ENCODE measurements at regions not wholly inside any gene's neighbourhood (a gene's known extent, or its start where the extent isn't known, plus 50 kb on each side); places are given as distances from the start of the nearest gene placed in this dataset.

DNA sequence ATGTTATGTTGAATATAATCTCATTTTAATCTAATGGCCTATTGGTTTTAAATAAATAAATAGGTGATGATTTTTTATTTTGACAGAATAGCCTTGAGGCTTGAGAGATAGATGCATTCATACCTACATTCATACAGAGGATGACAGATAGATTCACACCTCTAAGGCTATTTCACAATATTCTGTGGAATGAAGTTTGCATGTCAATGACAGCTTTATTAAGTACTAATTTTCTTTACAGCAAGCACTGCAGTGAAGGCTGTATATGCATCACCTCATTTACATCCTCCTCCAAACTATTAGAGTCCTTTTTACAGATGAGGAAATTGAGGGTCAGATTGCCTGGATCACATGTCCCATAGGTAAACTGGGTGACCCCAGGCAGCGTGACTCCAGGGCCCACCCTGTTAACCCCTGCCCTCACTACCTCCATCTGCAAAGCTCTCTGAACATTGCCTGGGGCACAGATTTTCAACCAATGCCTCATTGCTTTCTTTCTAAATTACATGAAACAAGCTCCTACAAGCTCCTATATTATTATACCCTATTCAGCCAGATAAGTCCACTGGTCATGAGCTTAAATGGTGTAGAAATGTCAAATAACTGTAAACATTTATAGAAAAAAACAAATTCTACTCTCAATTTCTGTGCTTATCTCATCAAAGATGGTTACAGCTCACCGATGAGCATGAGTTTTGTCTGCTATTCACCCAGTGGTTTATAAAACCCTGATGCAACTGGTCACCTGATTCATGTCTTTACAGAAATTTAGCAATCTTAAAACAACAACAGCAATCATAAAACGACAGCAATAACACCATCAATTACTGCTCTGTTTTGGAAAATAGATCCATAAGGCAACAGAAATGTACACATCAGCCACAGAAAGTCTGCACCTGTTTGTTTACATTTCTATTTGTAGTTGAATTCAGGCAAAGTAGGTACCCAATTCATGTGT, 338.0 kb downstream of the NSG2 start:
- no peak for ATAC-seq
- Histone ChIP-seq H3K9me3 (ENCODE audit: control insufficient read depth, insufficient read depth, low read depth, low read length) (no peaks in the 10 kb centered on the region), H3K27ac (ENCODE audit: low read length) (no peak overlapping the region), H3K36me3 (ENCODE audit: control insufficient read depth, insufficient read depth, low read length) (no peaks in the 10 kb centered on the region), H3K4me3 (ENCODE audit: low read depth in 2 of 2, low read length in 2 of 2) (no peak overlapping the region), H3K4me1 (ENCODE audit: control insufficient read depth, insufficient read depth, low read length) (no peaks in the 10 kb centered on the region), H3K27me3 (ENCODE audit: control insufficient read depth, insufficient read depth, low read length) (0 out of 2 replicates have a peak, but pooled peaks cover 6% of the 10 kb centered on the region)
- BruUV-seq (replicated peaks): no TSS peak
- intact Hi-C loops (cut with micrococcal nuclease; ENCODE audit: unreplicated experiment) (no loop called here), in situ Hi-C loops (cut with HindIII; ENCODE audit: low pct_unique_long_range_greater_than_20kb, low sequenced_read_pairs) (no loop called here)
- no peak for DNase-seq (ENCODE audit: low read depth, low spot score)
- POLR2A ChIA-PET: no interaction called here
- TF ChIP-seq SIN3A (IDR thresholded peaks at IDR 0.05; ENCODE audit: borderline replicate concordance, insufficient read depth, low read depth, low read length): no peak
- TF ChIP-seq, protein P1, sequence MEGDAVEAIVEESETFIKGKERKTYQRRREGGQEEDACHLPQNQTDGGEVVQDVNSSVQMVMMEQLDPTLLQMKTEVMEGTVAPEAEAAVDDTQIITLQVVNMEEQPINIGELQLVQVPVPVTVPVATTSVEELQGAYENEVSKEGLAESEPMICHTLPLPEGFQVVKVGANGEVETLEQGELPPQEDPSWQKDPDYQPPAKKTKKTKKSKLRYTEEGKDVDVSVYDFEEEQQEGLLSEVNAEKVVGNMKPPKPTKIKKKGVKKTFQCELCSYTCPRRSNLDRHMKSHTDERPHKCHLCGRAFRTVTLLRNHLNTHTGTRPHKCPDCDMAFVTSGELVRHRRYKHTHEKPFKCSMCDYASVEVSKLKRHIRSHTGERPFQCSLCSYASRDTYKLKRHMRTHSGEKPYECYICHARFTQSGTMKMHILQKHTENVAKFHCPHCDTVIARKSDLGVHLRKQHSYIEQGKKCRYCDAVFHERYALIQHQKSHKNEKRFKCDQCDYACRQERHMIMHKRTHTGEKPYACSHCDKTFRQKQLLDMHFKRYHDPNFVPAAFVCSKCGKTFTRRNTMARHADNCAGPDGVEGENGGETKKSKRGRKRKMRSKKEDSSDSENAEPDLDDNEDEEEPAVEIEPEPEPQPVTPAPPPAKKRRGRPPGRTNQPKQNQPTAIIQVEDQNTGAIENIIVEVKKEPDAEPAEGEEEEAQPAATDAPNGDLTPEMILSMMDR (IDR thresholded peaks at IDR 0.05): no peak
- TF ChIP-seq, protein P2, sequence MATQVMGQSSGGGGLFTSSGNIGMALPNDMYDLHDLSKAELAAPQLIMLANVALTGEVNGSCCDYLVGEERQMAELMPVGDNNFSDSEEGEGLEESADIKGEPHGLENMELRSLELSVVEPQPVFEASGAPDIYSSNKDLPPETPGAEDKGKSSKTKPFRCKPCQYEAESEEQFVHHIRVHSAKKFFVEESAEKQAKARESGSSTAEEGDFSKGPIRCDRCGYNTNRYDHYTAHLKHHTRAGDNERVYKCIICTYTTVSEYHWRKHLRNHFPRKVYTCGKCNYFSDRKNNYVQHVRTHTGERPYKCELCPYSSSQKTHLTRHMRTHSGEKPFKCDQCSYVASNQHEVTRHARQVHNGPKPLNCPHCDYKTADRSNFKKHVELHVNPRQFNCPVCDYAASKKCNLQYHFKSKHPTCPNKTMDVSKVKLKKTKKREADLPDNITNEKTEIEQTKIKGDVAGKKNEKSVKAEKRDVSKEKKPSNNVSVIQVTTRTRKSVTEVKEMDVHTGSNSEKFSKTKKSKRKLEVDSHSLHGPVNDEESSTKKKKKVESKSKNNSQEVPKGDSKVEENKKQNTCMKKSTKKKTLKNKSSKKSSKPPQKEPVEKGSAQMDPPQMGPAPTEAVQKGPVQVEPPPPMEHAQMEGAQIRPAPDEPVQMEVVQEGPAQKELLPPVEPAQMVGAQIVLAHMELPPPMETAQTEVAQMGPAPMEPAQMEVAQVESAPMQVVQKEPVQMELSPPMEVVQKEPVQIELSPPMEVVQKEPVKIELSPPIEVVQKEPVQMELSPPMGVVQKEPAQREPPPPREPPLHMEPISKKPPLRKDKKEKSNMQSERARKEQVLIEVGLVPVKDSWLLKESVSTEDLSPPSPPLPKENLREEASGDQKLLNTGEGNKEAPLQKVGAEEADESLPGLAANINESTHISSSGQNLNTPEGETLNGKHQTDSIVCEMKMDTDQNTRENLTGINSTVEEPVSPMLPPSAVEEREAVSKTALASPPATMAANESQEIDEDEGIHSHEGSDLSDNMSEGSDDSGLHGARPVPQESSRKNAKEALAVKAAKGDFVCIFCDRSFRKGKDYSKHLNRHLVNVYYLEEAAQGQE (IDR thresholded peaks at IDR 0.05; ENCODE audit: insufficient read depth in 1 of 2, low read depth in 2 of 2, low read length in 1 of 2): no peak
- no peak for TF ChIP-seq TCF7L2 (IDR thresholded peaks at IDR 0.05; ENCODE audit: low read depth, low read length)
- no peak for TF ChIP-seq POLR2AphosphoS5 (IDR thresholded peaks at IDR 0.05; ENCODE audit: low read depth, low read length)
- CTCF ChIA-PET: no interaction called here

DNA sequence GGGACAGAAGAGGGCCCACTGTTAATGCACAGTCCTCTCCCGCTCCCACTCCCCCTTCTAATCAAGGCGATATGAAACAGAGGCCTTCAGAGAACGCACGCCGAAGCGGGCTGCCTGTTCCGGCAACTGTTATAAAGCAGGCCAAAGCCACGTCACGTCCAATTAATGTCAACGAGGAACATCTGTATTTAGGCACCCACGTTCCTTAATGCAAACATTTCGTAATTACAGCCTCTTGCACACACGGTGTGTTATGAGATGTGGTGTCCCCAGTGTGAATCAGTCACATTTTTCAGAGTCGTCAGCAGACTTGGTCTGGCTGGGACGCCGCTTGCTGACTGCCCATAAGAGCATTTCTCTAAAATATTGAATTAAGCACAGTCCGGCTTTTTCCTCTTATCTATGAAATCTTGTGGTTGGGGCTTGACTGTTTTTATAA, 339.0 kb downstream of the NSG2 start:
- Histone ChIP-seq H3K9me3 (ENCODE audit: control insufficient read depth, insufficient read depth, low read depth, low read length) (no peaks in the 10 kb centered on the region), H3K4me3 (ENCODE audit: low read depth in 2 of 2, low read length in 2 of 2) (no peak overlapping the region), H3K36me3 (ENCODE audit: control insufficient read depth, insufficient read depth, low read length) (no peaks in the 10 kb centered on the region), H3K27me3 (ENCODE audit: control insufficient read depth, insufficient read depth, low read length) (peaks cover 9% of the 10 kb centered on the region; the same call in 1 of the 2 replicates), H3K4me1 (ENCODE audit: control insufficient read depth, insufficient read depth, low read length) (no peaks in the 10 kb centered on the region), H3K27ac (ENCODE audit: low read length) (no peak overlapping the region)
- BruUV-seq (replicated peaks): no TSS peak
- no peak for DNase-seq (ENCODE audit: low read depth, low spot score)
- CTCF ChIA-PET: no interaction called here
- no peak for ATAC-seq
- intact Hi-C loops (cut with micrococcal nuclease; ENCODE audit: unreplicated experiment) (no loop called here), in situ Hi-C loops (cut with HindIII; ENCODE audit: low pct_unique_long_range_greater_than_20kb, low sequenced_read_pairs) (no loop called here)
- POLR2A ChIA-PET: no interaction called here
- TF ChIP-seq, protein P1 (IDR thresholded peaks at IDR 0.05): no peak
- no peak for TF ChIP-seq POLR2AphosphoS5 (IDR thresholded peaks at IDR 0.05; ENCODE audit: low read depth, low read length)
- TF ChIP-seq TCF7L2 (IDR thresholded peaks at IDR 0.05; ENCODE audit: low read depth, low read length): no peak
- no peak for TF ChIP-seq SIN3A (IDR thresholded peaks at IDR 0.05; ENCODE audit: borderline replicate concordance, insufficient read depth, low read depth, low read length)
- TF ChIP-seq, protein P2 (IDR thresholded peaks at IDR 0.05; ENCODE audit: insufficient read depth in 1 of 2, low read depth in 2 of 2, low read length in 1 of 2): no peak

Measured in Panc1 (cell line).